DND-41 (cell line): ENCODE measurements at regions not wholly inside any gene's neighbourhood (a gene's known extent, or its start where the extent isn't known, plus 50 kb on each side); places are given as distances from the start of the nearest gene placed in this dataset.

Experiments used
- EZH2 ChIP-seq: IDR thresholded peaks from 3 replicates; pipeline ENCODE4 v1.6.1; 2012; ENCODE audit warnings: borderline replicate concordance, low read depth, mild to moderate bottlenecking, moderate library complexity, low read length, inconsistent platforms; ENCODE audit not compliant: severe bottlenecking
- TF ChIP-seq, protein P1 (sequence below): IDR thresholded peaks from 2 replicates; pipeline ENCODE4 v1.5.1; 2012; ENCODE audit warnings: borderline replicate concordance, low read length, moderate library complexity, mild to moderate bottlenecking; ENCODE audit not compliant: poor library complexity, severe bottlenecking; ENCODE audit errors: extremely low read depth

DNA sequence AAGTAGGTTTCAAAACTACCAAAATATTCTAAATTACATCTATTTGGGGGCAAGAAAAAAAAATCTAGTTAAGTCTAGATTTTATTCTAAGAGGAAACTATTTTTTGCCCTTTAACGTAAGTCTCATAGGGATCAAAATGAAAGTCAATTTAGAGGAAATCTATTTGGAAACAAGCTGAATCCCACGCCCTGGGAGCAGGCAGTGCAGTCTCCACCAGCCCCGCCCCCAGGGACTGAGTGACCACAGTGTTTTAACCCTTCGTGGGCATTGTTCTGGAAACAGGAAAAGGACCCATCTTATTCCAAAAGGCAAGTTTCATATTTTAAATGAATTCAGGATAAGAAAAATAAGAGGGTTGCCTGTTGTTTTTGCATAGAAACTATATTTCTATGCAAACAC, 209.7 kb downstream of the SPRY2 start:
- TF ChIP-seq, protein P1, sequence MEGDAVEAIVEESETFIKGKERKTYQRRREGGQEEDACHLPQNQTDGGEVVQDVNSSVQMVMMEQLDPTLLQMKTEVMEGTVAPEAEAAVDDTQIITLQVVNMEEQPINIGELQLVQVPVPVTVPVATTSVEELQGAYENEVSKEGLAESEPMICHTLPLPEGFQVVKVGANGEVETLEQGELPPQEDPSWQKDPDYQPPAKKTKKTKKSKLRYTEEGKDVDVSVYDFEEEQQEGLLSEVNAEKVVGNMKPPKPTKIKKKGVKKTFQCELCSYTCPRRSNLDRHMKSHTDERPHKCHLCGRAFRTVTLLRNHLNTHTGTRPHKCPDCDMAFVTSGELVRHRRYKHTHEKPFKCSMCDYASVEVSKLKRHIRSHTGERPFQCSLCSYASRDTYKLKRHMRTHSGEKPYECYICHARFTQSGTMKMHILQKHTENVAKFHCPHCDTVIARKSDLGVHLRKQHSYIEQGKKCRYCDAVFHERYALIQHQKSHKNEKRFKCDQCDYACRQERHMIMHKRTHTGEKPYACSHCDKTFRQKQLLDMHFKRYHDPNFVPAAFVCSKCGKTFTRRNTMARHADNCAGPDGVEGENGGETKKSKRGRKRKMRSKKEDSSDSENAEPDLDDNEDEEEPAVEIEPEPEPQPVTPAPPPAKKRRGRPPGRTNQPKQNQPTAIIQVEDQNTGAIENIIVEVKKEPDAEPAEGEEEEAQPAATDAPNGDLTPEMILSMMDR = no peak
- no peak for TF ChIP-seq EZH2
